H1 (cell line): ENCODE measurements at regions not wholly inside any gene's neighbourhood (a gene's known extent, or its start where the extent isn't known, plus 50 kb on each side); places are given as distances from the start of the nearest gene placed in this dataset.

ENCODE experiments used
- CTCF ChIA-PET: fragments of 300-600 bp; sonication (Branson Sonifier 250); formaldehyde crosslinking; loops from one replicate; lab custom pipeline; 2021; ENCODE audit not compliant: partially characterized antibody; lab: Charles Lee
- POLR2A ChIA-PET: fragments of 300-600 bp; sonication (Branson Sonifier 250); formaldehyde crosslinking; loops from one replicate; lab custom pipeline; 2021; ENCODE audit warnings: inconsistent platforms; ENCODE audit not compliant: partially characterized antibody; lab: Charles Lee
- DNase-seq, 2 experiments: peaks; one replicate each; pipeline versions ENCODE4 v3.0.0 to v3.0.0-alpha.2; 2010 to 2022; ENCODE audit warnings: low spot score in 2 of 2, low read depth in 1 of 2, mixed read lengths in 1 of 2
- FAIRE-seq: peaks from 2 replicates; lab custom pipeline; 2011; peaks lifted over from hg19 to GRCh38; lab: Jason Lieb, UNC
- H2AFZ ChIP-seq: 2 replicates; pipeline ENCODE4 v1.8.1; 2012; ENCODE audit warnings: low read length, inconsistent platforms
- H2AK5ac ChIP-seq: 2 replicates; pipeline ENCODE4 v1.6.1; 2013; ENCODE audit warnings: low read depth, low read length
- H2BK120ac ChIP-seq: replicated peaks from 2 replicates; pipeline ENCODE3; 2013; ENCODE audit warnings: low read depth, low read length, inconsistent platforms
- H2BK12ac ChIP-seq: 2 replicates; pipeline ENCODE4 v1.6.1; 2013; ENCODE audit warnings: low read depth, low read length
- H2BK15ac ChIP-seq: 2 replicates; pipeline ENCODE4 v1.6.1; 2013; ENCODE audit warnings: low read length
- H2BK20ac ChIP-seq: 2 replicates; pipeline ENCODE4 v1.6.1; 2013; ENCODE audit warnings: low read length
- H2BK5ac ChIP-seq: 2 replicates; pipeline ENCODE4 v1.6.1; 2013; ENCODE audit warnings: low read depth, low read length
- H3K14ac ChIP-seq: 2 replicates; pipeline ENCODE4 v1.6.1; 2013; ENCODE audit warnings: inconsistent platforms; ENCODE audit not compliant: insufficient read length
- H3K18ac ChIP-seq: 2 replicates; pipeline ENCODE4 v1.6.1; 2013; ENCODE audit warnings: low read length; ENCODE audit errors: extremely low read depth
- H3K23ac ChIP-seq: 2 replicates; pipeline ENCODE4 v1.6.1; 2013; ENCODE audit warnings: inconsistent platforms; ENCODE audit not compliant: insufficient read length
- H3K23me2 ChIP-seq: 2 replicates; pipeline ENCODE4 v1.6.1; 2013; ENCODE audit warnings: low read depth, low read length
- H3K27ac ChIP-seq: 2 replicates; pipeline ENCODE4 v1.6.1; 2011; ENCODE audit warnings: low read depth, low read length, inconsistent platforms
- H3K27me3 ChIP-seq, 4 experiments: replicated peaks in 1 of 4; 1 replicate in 1 of 4; 2 replicates in 3 of 4; pipeline versions ENCODE4 v1.6.1 to v1.8.1; 2011 to 2013; ENCODE audit warnings: low read length in 3 of 4, mild to moderate bottlenecking in 3 of 4, inconsistent platforms in 2 of 4, mixed read lengths in 2 of 4, moderate library complexity in 1 of 4; ENCODE audit not compliant: control insufficient read depth in 3 of 4, insufficient read depth in 3 of 4; ENCODE audit errors: extremely low read depth in 1 of 4
- H3K36me3 ChIP-seq, 4 experiments: 2 replicates each; pipeline versions ENCODE4 v1.6.1 to v1.8.1; 2011 to 2013; ENCODE audit warnings: mild to moderate bottlenecking in 4 of 4, low read length in 3 of 4, moderate library complexity in 2 of 4, control low read depth in 1 of 4, inconsistent platforms in 1 of 4; ENCODE audit not compliant: insufficient read depth in 4 of 4, control insufficient read depth in 2 of 4
- H3K4ac ChIP-seq: replicated peaks from 2 replicates; pipeline ENCODE3; 2013; ENCODE audit warnings: low read length, low read depth, mixed read lengths, inconsistent platforms; ENCODE audit not compliant: insufficient read length
- H3K4me1 ChIP-seq, 4 experiments: replicated peaks in 1 of 4; 1 replicate in 1 of 4; 2 replicates in 3 of 4; pipeline versions ENCODE4 v1.6.1 to v1.8.1; 2011 to 2013; ENCODE audit warnings: low read length in 3 of 4, inconsistent platforms in 2 of 4, mixed read lengths in 1 of 4; ENCODE audit not compliant: insufficient read depth in 4 of 4, control insufficient read depth in 3 of 4
- H3K4me2 ChIP-seq, 2 experiments: 2 replicates each; pipeline versions ENCODE4 v1.6.1 to v1.8.1; 2011 to 2013; ENCODE audit warnings: low read depth in 2 of 2, low read length in 2 of 2, control low read depth in 1 of 2, inconsistent platforms in 1 of 2, mild to moderate bottlenecking in 1 of 2; ENCODE audit not compliant: insufficient read depth in 1 of 2
- H3K4me3 ChIP-seq, 4 experiments: fragments of 200-600, 300-600 bp in 1 of 4; sonication (generic), shearing (Covaris generic), sonication (Bioruptor Twin) in 1 of 4; 2 replicates each; pipeline versions ENCODE4 v1.5.1 to v1.8.1; 2011 to 2016; ENCODE audit warnings: low read length in 4 of 4, low read depth in 3 of 4, control low read depth in 2 of 4, inconsistent platforms in 2 of 4, mild to moderate bottlenecking in 2 of 4, mixed read lengths in 1 of 4, moderate library complexity in 1 of 4; ENCODE audit not compliant: insufficient read depth in 2 of 4; ENCODE audit errors: extremely low read depth in 1 of 4
- H3K56ac ChIP-seq: replicated peaks from 2 replicates; pipeline ENCODE3; 2013; ENCODE audit warnings: low read depth, mild to moderate bottlenecking, mixed read lengths, low read length, inconsistent platforms; ENCODE audit not compliant: insufficient read length
- H3K79me1 ChIP-seq: 2 replicates; pipeline ENCODE4 v1.6.1; 2013; ENCODE audit warnings: low read depth, low read length, control low read depth
- H3K79me2 ChIP-seq, 2 experiments: 2 replicates each; pipeline versions ENCODE4 v1.6.1 to v1.8.1; 2012 to 2013; ENCODE audit warnings: low read length in 2 of 2, mild to moderate bottlenecking in 2 of 2, inconsistent platforms in 1 of 2; ENCODE audit not compliant: insufficient read depth in 2 of 2, control insufficient read depth in 1 of 2
- H3K9ac ChIP-seq, 4 experiments: replicated peaks in 1 of 4; 1 replicate in 1 of 4; 2 replicates in 3 of 4; pipeline versions ENCODE4 v1.6.1 to v1.8.1; 2011 to 2013; ENCODE audit warnings: low read depth in 3 of 4, low read length in 3 of 4, control low read depth in 2 of 4, mild to moderate bottlenecking in 2 of 4, moderate library complexity in 2 of 4, inconsistent platforms in 1 of 4; ENCODE audit errors: extremely low read depth in 1 of 4
- H3K9me3 ChIP-seq, 2 experiments: 2 replicates each; pipeline versions ENCODE4 v1.6.1 to v1.8.1; 2012 to 2013; ENCODE audit warnings: mild to moderate bottlenecking in 2 of 2, moderate library complexity in 2 of 2, control low read depth in 1 of 2, inconsistent platforms in 1 of 2, low read depth in 1 of 2, low read length in 1 of 2, mixed read lengths in 1 of 2; ENCODE audit not compliant: insufficient read depth in 2 of 2
- H4K20me1 ChIP-seq, 2 experiments: replicated peaks in 1 of 2; 2 replicates each; pipeline versions ENCODE3 to v1.8.1; 2011 to 2013; ENCODE audit warnings: inconsistent platforms in 2 of 2, low read length in 2 of 2, mild to moderate bottlenecking in 1 of 2; ENCODE audit not compliant: insufficient read depth in 2 of 2, control insufficient read depth in 1 of 2
- H4K5ac ChIP-seq: 2 replicates; pipeline ENCODE4 v1.6.1; 2013; ENCODE audit warnings: low read length, low read depth, mixed read lengths, inconsistent platforms; ENCODE audit not compliant: insufficient read length
- H4K8ac ChIP-seq: 2 replicates; pipeline ENCODE4 v1.8.0; 2013; ENCODE audit warnings: mild to moderate bottlenecking, moderate library complexity, low read length, inconsistent platforms; ENCODE audit not compliant: insufficient read depth; ENCODE audit errors: extremely low read depth
- H4K91ac ChIP-seq: replicated peaks from 2 replicates; pipeline ENCODE3; 2013; ENCODE audit warnings: low read length, mixed read lengths, inconsistent platforms; ENCODE audit not compliant: insufficient read length
- ASH2L ChIP-seq: fragments of 200-600, 300-600 bp; sonication (generic); IDR thresholded peaks from one replicate; pipeline ENCODE4 v1.7.1; 2017; ENCODE audit warnings: low read length
- BRCA1 ChIP-seq: IDR thresholded peaks from 2 replicates; pipeline ENCODE4 v1.6.1; 2012; ENCODE audit warnings: low read depth, low read length, improper control_type of control experiment
- NANOG ChIP-seq: IDR thresholded peaks from 2 replicates; pipeline ENCODE4 v1.6.1; 2011; ENCODE audit warnings: low read length, low read depth, mild to moderate bottlenecking, inconsistent platforms; ENCODE audit not compliant: insufficient read depth, poor library complexity, severe bottlenecking
- PHF8 ChIP-seq: fragments of 200-600 bp; sonication (generic); conservative IDR thresholded peaks from 2 replicates; pipeline ENCODE4 v1.7.1; 2012; ENCODE audit warnings: low read depth, mild to moderate bottlenecking, inconsistent platforms, low read length, moderate library complexity
- RAD21 ChIP-seq, 2 experiments: IDR thresholded peaks in 1 of 2; conservative IDR thresholded peaks in 1 of 2; 2 replicates each; pipeline ENCODE4 v1.6.1; 2011; ENCODE audit warnings: low read depth in 2 of 2, low read length in 2 of 2, improper control_type of control experiment in 1 of 2, inconsistent platforms in 1 of 2, mild to moderate bottlenecking in 1 of 2, moderate library complexity in 1 of 2
- SIX5 ChIP-seq: IDR thresholded peaks from 2 replicates; pipeline ENCODE4 v1.6.1; 2011; ENCODE audit warnings: mild to moderate bottlenecking, low read depth, low read length
- SUZ12 ChIP-seq: fragments of 200-600 bp; sonication (generic); IDR thresholded peaks from 2 replicates; pipeline ENCODE4 v1.6.1; 2012; ENCODE audit warnings: mild to moderate bottlenecking, inconsistent platforms, low read length, moderate library complexity, mixed read lengths
- TAF1 ChIP-seq: IDR thresholded peaks from 2 replicates; pipeline ENCODE4 v1.6.1; 2011; ENCODE audit warnings: mild to moderate bottlenecking, low read depth, low read length
- WGBS, 2 experiments: shearing (Covaris generic) in 1 of 2; methylation state at CpG; one replicate each; pipeline versions ENCODE4 v1.1.6 to v1.1.7; 2013 to 2015; ENCODE audit warnings: low lambda C conversion rate in 2 of 2, mixed read lengths in 2 of 2, inconsistent platforms in 1 of 2, low coverage in 1 of 2, missing lambda C conversion rate in 1 of 2; ENCODE audit not compliant: insufficient replicate concordance in 2 of 2, insufficient coverage in 1 of 2, insufficient read length in 1 of 2; ENCODE audit errors: extremely low coverage in 1 of 2, missing lambda C conversion rate in 1 of 2; 5-methylcytosine and 5-hydroxymethylcytosine counted together
- TF ChIP-seq, protein P1 (sequence below), 3 experiments: IDR thresholded peaks; 1 replicate in 2 of 3; 2 replicates in 1 of 3; pipeline versions ENCODE4 v1.5.1 to v1.6.1; 2011; ENCODE audit warnings: low read length in 3 of 3, mild to moderate bottlenecking in 3 of 3, inconsistent platforms in 2 of 3, low read depth in 1 of 3, moderate library complexity in 1 of 3; ENCODE audit not compliant: insufficient read depth in 1 of 3; ENCODE audit errors: control extremely low read depth in 1 of 3

GRCh38 chrX:33324099-33324498 lies 112.8 kb upstream of the DMD start:
- Histone ChIP-seq H3K27me3 (no peaks in the 10 kb centered on the region), H3K27ac (no peak overlapping the region), H4K20me1 (no peaks in the 10 kb centered on the region), H3K56ac (no peak overlapping the region), H3K14ac (no peak overlapping the region), H4K5ac (no peak overlapping the region), H3K23me2 (no peaks in the 10 kb centered on the region), H3K9ac (no peak overlapping the region), H2AFZ (no peak overlapping the region), H3K9me3 (no peaks in the 10 kb centered on the region), H2BK15ac (no peak overlapping the region), H3K23ac (no peak overlapping the region), H3K79me2 (no peaks in the 10 kb centered on the region), H3K4ac (no peak overlapping the region), H2BK12ac (no peak overlapping the region), H3K36me3 (no peaks in the 10 kb centered on the region), H3K79me1 (no peaks in the 10 kb centered on the region), H2AK5ac (no peak overlapping the region), H3K4me3 (no peak overlapping the region), H3K18ac (no peak overlapping the region), H3K4me1 (no peaks in the 10 kb centered on the region), H2BK120ac (no peak overlapping the region), H2BK5ac (no peak overlapping the region), H2BK20ac (no peak overlapping the region), H3K4me2 (no peak overlapping the region), H4K91ac (no peak overlapping the region), H4K8ac (no peak overlapping the region)
- ChIA-PET CTCF (no interaction called here), POLR2A (no interaction called here)
- 75% methylated on average over 1 of the region's 2 CpGs; no CpG with 5 or more reads in 1 of the 2 experiments for WGBS, 2 experiments
- FAIRE-seq (no peak), DNase-seq (no peak)
- TF ChIP-seq PHF8 (no peak), TAF1 (no peak), NANOG (no peak), SIX5 (no peak), ASH2L (no peak), SUZ12 (no peak), RAD21 (IDR thresholded peaks at IDR 0.05 in 1 of 2, conservative IDR thresholded peaks at IDR 0.05 in 1 of 2; ENCODE audit: low read depth in 2 of 2, low read length in 2 of 2) (0 out of 4 replicates have a peak, but pooled peaks of 1 of the 2 experiments have one; percentile 1), BRCA1 (no peak)
- TF ChIP-seq, protein P1, sequence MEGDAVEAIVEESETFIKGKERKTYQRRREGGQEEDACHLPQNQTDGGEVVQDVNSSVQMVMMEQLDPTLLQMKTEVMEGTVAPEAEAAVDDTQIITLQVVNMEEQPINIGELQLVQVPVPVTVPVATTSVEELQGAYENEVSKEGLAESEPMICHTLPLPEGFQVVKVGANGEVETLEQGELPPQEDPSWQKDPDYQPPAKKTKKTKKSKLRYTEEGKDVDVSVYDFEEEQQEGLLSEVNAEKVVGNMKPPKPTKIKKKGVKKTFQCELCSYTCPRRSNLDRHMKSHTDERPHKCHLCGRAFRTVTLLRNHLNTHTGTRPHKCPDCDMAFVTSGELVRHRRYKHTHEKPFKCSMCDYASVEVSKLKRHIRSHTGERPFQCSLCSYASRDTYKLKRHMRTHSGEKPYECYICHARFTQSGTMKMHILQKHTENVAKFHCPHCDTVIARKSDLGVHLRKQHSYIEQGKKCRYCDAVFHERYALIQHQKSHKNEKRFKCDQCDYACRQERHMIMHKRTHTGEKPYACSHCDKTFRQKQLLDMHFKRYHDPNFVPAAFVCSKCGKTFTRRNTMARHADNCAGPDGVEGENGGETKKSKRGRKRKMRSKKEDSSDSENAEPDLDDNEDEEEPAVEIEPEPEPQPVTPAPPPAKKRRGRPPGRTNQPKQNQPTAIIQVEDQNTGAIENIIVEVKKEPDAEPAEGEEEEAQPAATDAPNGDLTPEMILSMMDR (IDR thresholded peaks at IDR 0.05; ENCODE audit: control extremely low read depth in 1 of 3, insufficient read depth in 1 of 3, low read depth in 1 of 3, low read length in 3 of 3) = peak in 1 of 3 experiments; percentile 33; a peak in 1 of 4 replicates
